K562 (cell line): ENCODE measurements at regions not wholly inside any gene's neighbourhood (a gene's known extent, or its start where the extent isn't known, plus 50 kb on each side); places are given as distances from the start of the nearest gene placed in this dataset.

Experiments
- ATAC-seq: fragments of 200-7000 bp; cut with Tn5 transposase; 3 replicates; pipeline ENCODE4 v1.9.1; 2020; ENCODE audit warnings: moderate library complexity
- BruUV-seq: library from RNA; stranded (reverse); fragments of 400-500 nt; replicated peaks from 2 replicates; lab custom pipeline; 2021; lab: Mats Ljungman, UMichigan
- CTCF ChIA-PET: fragments of 300-600 bp; formaldehyde crosslinking; extraction: SDS; loops from one replicate; lab custom pipeline; 2021; ENCODE audit warnings: low intra/inter-chr PET ratio; lab: Yijun Ruan, JAX
- POLR2A ChIA-PET: fragments of 300-600, 350-650 bp; sonication (Branson Sonifier 250); formaldehyde crosslinking; extraction: SDS; loops from one replicate; lab custom pipeline; 2021; ENCODE audit warnings: antibody characterized with exemption, inconsistent platforms; lab: Yijun Ruan, JAX
- DNase-seq, 4 experiments: peaks; one replicate each; pipeline versions ENCODE4 v3.0.0 to v3.0.0-alpha.2; 2011 to 2018; ENCODE audit warnings: low spot score in 3 of 4, mixed read lengths in 3 of 4; ENCODE audit errors: extremely low read depth in 1 of 4
- FAIRE-seq: peaks from 2 replicates; lab custom pipeline; 2011; peaks lifted over from hg19 to GRCh38; lab: Jason Lieb, UNC
- H2AFZ ChIP-seq: 2 replicates; pipeline ENCODE4 v1.6.0; 2011; ENCODE audit warnings: low read depth, low read length, control low read depth, inconsistent platforms
- H3K27ac ChIP-seq: fragments of 200-600 bp; 3 replicates; pipeline ENCODE4 v1.8.0; 2011; ENCODE audit warnings: low read depth, mild to moderate bottlenecking, control low read depth, inconsistent platforms, low read length, moderate library complexity, mixed read lengths; ENCODE audit errors: extremely low read depth
- H3K27me3 ChIP-seq, 2 experiments: fragments of 300-600 bp in 1 of 2; 2 replicates in 1 of 2; 3 replicates in 1 of 2; pipeline versions ENCODE4 v1.6.0 to v1.8.0; 2011; ENCODE audit warnings: inconsistent platforms in 2 of 2, low read length in 2 of 2, mild to moderate bottlenecking in 1 of 2, mixed read lengths in 1 of 2, moderate library complexity in 1 of 2; ENCODE audit not compliant: control insufficient read depth in 2 of 2, insufficient read depth in 2 of 2
- H3K36me3 ChIP-seq: fragments of 300-600 bp; 3 replicates; pipeline ENCODE4 v1.8.0; 2011; ENCODE audit warnings: mild to moderate bottlenecking, low read length, inconsistent platforms; ENCODE audit not compliant: control insufficient read depth, insufficient read depth
- H3K4me1 ChIP-seq, 2 experiments: fragments of 200-600 bp in 1 of 2; replicated peaks in 1 of 2; 2 replicates in 1 of 2; 3 replicates in 1 of 2; pipeline versions ENCODE4 v1.5.1 to v1.8.0; 2011; ENCODE audit warnings: inconsistent platforms in 2 of 2, low read length in 2 of 2, mild to moderate bottlenecking in 1 of 2, mixed read lengths in 1 of 2, moderate library complexity in 1 of 2; ENCODE audit not compliant: control insufficient read depth in 2 of 2, insufficient read depth in 2 of 2
- H3K4me2 ChIP-seq: 2 replicates; pipeline ENCODE4 v1.6.1; 2011; ENCODE audit warnings: low read length, control low read depth, inconsistent platforms, mixed read lengths; ENCODE audit not compliant: insufficient read depth
- H3K4me3 ChIP-seq: fragments of 200-600 bp; sonication (generic), shearing (Covaris generic); 2 replicates; pipeline ENCODE4 v1.5.1; 2016; ENCODE audit warnings: control low read depth, inconsistent platforms
- H3K79me2 ChIP-seq: fragments of 200-600 bp; 3 replicates; pipeline ENCODE4 v1.8.0; 2011; ENCODE audit warnings: low read length, inconsistent platforms; ENCODE audit not compliant: control insufficient read depth, insufficient read depth
- H3K9ac ChIP-seq, 2 experiments: 2 replicates each; pipeline versions ENCODE4 v1.6.0 to v1.6.1; 2011; ENCODE audit warnings: low read depth in 2 of 2, low read length in 2 of 2, control low read depth in 1 of 2, inconsistent platforms in 1 of 2, mild to moderate bottlenecking in 1 of 2, mixed read lengths in 1 of 2; ENCODE audit not compliant: insufficient read depth in 1 of 2
- H3K9me1 ChIP-seq: one replicate; pipeline ENCODE4 v1.6.0; 2011; ENCODE audit warnings: inconsistent platforms, mild to moderate bottlenecking, low read length, moderate library complexity; ENCODE audit not compliant: control insufficient read depth, insufficient read depth
- H3K9me3 ChIP-seq: replicated peaks from 2 replicates; pipeline ENCODE4 v1.5.1; 2011; ENCODE audit warnings: low read depth, low read length, inconsistent platforms; ENCODE audit not compliant: control insufficient read depth, insufficient read depth
- H4K20me1 ChIP-seq: replicated peaks from 2 replicates; pipeline ENCODE4 v1.6.1; 2011; ENCODE audit warnings: low read length, inconsistent platforms, mixed read lengths; ENCODE audit not compliant: control insufficient read depth, insufficient read depth
- HIVEP1 ChIP-seq: fragments of 250-450 bp; sonication (Bioruptor Pico); IDR thresholded peaks from 2 replicates; pipeline ENCODE4 v1.4.0; 2020; ENCODE audit warnings: mild to moderate bottlenecking
- HMGN3 ChIP-seq: IDR thresholded peaks from 2 replicates; pipeline ENCODE4 v1.6.1; 2011; ENCODE audit warnings: borderline replicate concordance, low read depth, mild to moderate bottlenecking, mixed read lengths, low read length; ENCODE audit not compliant: insufficient read length; ENCODE audit errors: extremely low read depth
- HOXB6 ChIP-seq: fragments of 250-450 bp; sonication (Bioruptor Pico); IDR thresholded peaks from 2 replicates; pipeline ENCODE4 v1.5.1; 2022; ENCODE audit warnings: mild to moderate bottlenecking, borderline replicate concordance
- ILF3 ChIP-seq: fragments of 450-650 bp; IDR thresholded peaks from 2 replicates; pipeline ENCODE4 v1.6.1; 2018; ENCODE audit warnings: antibody characterized with exemption, mild to moderate bottlenecking, moderate library complexity, borderline replicate concordance
- KLF6 ChIP-seq: fragments of 250-450 bp; sonication (Bioruptor Pico); IDR thresholded peaks from 2 replicates; pipeline ENCODE4 v1.4.0; 2020; ENCODE audit warnings: mild to moderate bottlenecking, moderate library complexity, borderline replicate concordance
- LARP7 ChIP-seq: fragments of 450-650 bp; IDR thresholded peaks from 2 replicates; pipeline ENCODE4 v1.6.1; 2016
- NBN ChIP-seq: fragments of 450-650 bp; IDR thresholded peaks from 2 replicates; pipeline ENCODE4 v1.6.1; 2016; ENCODE audit warnings: low read depth, mild to moderate bottlenecking
- TSC22D4 ChIP-seq: fragments of 450-650 bp; IDR thresholded peaks from 2 replicates; pipeline ENCODE4 v1.6.1; 2016; ENCODE audit warnings: missing genetic modification characterization, missing biosample characterization, control low read depth
- YBX1 ChIP-seq: fragments of 450-650 bp; IDR thresholded peaks from 2 replicates; pipeline ENCODE4 v1.7.1; 2016; ENCODE audit warnings: mild to moderate bottlenecking
- ZBTB7A ChIP-seq: IDR thresholded peaks from 2 replicates; pipeline ENCODE4 v1.6.1; 2011; ENCODE audit warnings: low read depth, mild to moderate bottlenecking, low read length, moderate library complexity, borderline replicate concordance; ENCODE audit not compliant: control insufficient read depth
- ZFPM2 ChIP-seq: fragments of 250-450 bp; sonication (Bioruptor Pico); IDR thresholded peaks from 2 replicates; pipeline ENCODE4 v1.5.1; 2022; ENCODE audit warnings: mild to moderate bottlenecking
- ZNF124 ChIP-seq: sonication (generic); formaldehyde crosslinking; IDR thresholded peaks from 2 replicates; pipeline ENCODE4 v1.8.1; 2022; ENCODE audit warnings: missing genetic modification reagents
- WGBS: fragments of 100-300 bp; shearing (Covaris generic); methylation state at CpG from one replicate; pipeline ENCODE4 v1.1.6; 2016; ENCODE audit warnings: low coverage, mixed read lengths; ENCODE audit not compliant: insufficient coverage; ENCODE audit errors: missing lambda C conversion rate; 5-methylcytosine and 5-hydroxymethylcytosine counted together
- in situ Hi-C: fragments of 300-500 bp; cut with MboI; formaldehyde crosslinking; loops from 4 replicates; pipeline ENCODE4 v1.15.0; 2018; ENCODE audit warnings: inconsistent platforms, mixed read lengths
- intact Hi-C: fragments of 100-400 bp; cut with micrococcal nuclease; formaldehyde crosslinking; loops from 2 replicates; pipeline ENCODE4 v1.14.2; 2022
- TF ChIP-seq, protein P1 (sequence below), 2 experiments: IDR thresholded peaks; 2 replicates each; pipeline ENCODE4 v1.6.1; 2012; ENCODE audit warnings: improper control_type of control experiment in 2 of 2, low read depth in 2 of 2, low read length in 2 of 2, borderline replicate concordance in 1 of 2
- TF ChIP-seq, protein P2 (sequence below): fragments of 200-800 bp; sonication (Bioruptor generic); IDR thresholded peaks from 2 replicates; pipeline ENCODE4 v1.6.1; 2016; ENCODE audit warnings: missing genetic modification characterization, missing compliant biosample characterization

DNA sequence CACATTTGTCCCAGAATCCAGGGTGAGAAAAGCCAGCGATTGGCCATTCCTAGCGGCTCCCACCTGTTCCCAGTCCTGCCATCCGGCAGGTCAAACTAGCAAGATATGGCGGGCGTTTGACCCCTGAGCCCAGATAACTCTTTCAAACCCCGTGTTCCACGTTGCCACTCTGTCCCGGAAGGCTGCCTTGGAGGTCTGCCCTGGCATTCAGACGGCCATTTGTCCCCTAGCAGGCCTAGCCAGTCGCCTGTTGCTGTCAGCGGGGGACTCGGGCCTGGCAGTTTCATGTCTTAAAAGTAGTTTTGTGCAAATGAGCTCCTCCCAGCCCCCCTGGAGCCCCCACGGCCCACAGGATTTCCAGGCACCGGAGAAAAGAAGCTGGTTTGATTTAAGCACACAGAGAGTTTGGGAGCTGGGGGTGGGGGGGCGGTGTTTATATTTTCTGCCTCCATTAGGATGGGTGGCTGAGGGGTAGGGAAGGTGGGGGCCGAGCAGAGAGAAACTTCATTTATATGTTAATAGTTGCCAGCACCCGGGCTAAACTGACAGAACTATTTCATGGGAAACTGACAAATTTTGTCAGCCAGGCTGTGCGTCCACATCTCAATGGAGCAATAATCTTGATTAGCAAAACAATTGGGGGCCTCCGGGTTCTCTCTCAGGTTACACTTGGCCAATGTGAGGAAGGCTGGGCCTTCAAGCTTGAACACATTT is 240.9 kb upstream of the SALL1 start:
- H3K79me2 ChIP-seq: no peaks in the 10 kb centered on the region
- H3K4me3 ChIP-seq: no peak overlapping the region
- FAIRE-seq (no peak), DNase-seq (no peak), ATAC-seq (no peak)
- H3K9me1 ChIP-seq: no peaks in the 10 kb centered on the region
- H3K4me2 ChIP-seq: no peak overlapping the region
- H4K20me1 ChIP-seq: no peaks in the 10 kb centered on the region
- in situ Hi-C loops (no loop called here), intact Hi-C loops (no loop called here)
- no peaks in the 10 kb centered on the region for H3K27me3 ChIP-seq
- POLR2A ChIA-PET: no interaction called here
- CTCF ChIA-PET: no interaction called here
- H3K9me3 ChIP-seq: no peaks in the 10 kb centered on the region
- no peak overlapping the region for H3K9ac ChIP-seq
- H3K27ac ChIP-seq: no peak overlapping the region
- no peaks in the 10 kb centered on the region for H3K36me3 ChIP-seq
- H3K4me1 ChIP-seq: no peaks in the 10 kb centered on the region
- TF ChIP-seq HOXB6 (CRISPR knock-in tag) (no peak), ZFPM2 (CRISPR knock-in tag) (no peak), KLF6 (no peak), YBX1 (no peak), HIVEP1 (CRISPR knock-in tag) (no peak), ILF3 (no peak), ZNF124 (CRISPR knock-in tag) (no peak), TSC22D4 (no peak), ZBTB7A (no peak), LARP7 (no peak), HMGN3 (no peak), NBN (no peak)
- TF ChIP-seq, protein P1, sequence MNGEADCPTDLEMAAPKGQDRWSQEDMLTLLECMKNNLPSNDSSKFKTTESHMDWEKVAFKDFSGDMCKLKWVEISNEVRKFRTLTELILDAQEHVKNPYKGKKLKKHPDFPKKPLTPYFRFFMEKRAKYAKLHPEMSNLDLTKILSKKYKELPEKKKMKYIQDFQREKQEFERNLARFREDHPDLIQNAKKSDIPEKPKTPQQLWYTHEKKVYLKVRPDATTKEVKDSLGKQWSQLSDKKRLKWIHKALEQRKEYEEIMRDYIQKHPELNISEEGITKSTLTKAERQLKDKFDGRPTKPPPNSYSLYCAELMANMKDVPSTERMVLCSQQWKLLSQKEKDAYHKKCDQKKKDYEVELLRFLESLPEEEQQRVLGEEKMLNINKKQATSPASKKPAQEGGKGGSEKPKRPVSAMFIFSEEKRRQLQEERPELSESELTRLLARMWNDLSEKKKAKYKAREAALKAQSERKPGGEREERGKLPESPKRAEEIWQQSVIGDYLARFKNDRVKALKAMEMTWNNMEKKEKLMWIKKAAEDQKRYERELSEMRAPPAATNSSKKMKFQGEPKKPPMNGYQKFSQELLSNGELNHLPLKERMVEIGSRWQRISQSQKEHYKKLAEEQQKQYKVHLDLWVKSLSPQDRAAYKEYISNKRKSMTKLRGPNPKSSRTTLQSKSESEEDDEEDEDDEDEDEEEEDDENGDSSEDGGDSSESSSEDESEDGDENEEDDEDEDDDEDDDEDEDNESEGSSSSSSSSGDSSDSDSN (IDR thresholded peaks at IDR 0.05; ENCODE audit: borderline replicate concordance in 1 of 2, low read depth in 2 of 2, low read length in 2 of 2): no peak
- TF ChIP-seq, protein P2, sequence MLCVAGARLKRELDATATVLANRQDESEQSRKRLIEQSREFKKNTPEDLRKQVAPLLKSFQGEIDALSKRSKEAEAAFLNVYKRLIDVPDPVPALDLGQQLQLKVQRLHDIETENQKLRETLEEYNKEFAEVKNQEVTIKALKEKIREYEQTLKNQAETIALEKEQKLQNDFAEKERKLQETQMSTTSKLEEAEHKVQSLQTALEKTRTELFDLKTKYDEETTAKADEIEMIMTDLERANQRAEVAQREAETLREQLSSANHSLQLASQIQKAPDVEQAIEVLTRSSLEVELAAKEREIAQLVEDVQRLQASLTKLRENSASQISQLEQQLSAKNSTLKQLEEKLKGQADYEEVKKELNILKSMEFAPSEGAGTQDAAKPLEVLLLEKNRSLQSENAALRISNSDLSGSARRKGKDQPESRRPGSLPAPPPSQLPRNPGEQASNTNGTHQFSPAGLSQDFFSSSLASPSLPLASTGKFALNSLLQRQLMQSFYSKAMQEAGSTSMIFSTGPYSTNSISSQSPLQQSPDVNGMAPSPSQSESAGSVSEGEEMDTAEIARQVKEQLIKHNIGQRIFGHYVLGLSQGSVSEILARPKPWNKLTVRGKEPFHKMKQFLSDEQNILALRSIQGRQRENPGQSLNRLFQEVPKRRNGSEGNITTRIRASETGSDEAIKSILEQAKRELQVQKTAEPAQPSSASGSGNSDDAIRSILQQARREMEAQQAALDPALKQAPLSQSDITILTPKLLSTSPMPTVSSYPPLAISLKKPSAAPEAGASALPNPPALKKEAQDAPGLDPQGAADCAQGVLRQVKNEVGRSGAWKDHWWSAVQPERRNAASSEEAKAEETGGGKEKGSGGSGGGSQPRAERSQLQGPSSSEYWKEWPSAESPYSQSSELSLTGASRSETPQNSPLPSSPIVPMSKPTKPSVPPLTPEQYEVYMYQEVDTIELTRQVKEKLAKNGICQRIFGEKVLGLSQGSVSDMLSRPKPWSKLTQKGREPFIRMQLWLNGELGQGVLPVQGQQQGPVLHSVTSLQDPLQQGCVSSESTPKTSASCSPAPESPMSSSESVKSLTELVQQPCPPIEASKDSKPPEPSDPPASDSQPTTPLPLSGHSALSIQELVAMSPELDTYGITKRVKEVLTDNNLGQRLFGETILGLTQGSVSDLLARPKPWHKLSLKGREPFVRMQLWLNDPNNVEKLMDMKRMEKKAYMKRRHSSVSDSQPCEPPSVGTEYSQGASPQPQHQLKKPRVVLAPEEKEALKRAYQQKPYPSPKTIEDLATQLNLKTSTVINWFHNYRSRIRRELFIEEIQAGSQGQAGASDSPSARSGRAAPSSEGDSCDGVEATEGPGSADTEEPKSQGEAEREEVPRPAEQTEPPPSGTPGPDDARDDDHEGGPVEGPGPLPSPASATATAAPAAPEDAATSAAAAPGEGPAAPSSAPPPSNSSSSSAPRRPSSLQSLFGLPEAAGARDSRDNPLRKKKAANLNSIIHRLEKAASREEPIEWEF (CRISPR knock-in tag): no peak
- BruUV-seq: no TSS peak
- under 1% methylated on average over 17 of the region's 19 CpGs for WGBS
- H2AFZ ChIP-seq: no peak overlapping the region
